T-helper 1 cell treated with Interleukin-12 subunit alpha and Interleukin-12 subunit beta and Interleukin-4 antibody, amounts not matched to agents 30 μg/mL and 1 μg/mL, for 36 hours (primary cell): ENCODE measurements at regions not wholly inside any gene's neighbourhood (a gene's known extent, or its start where the extent isn't known, plus 50 kb on each side); places are given as distances from the start of the nearest gene placed in this dataset.
"Not testable (repeated sequence)": the region's sequence is repeated elsewhere in the genome, so short reads cannot be mapped to it uniquely, and the experiment has no call there.

ENCODE experiments used
- H3K27ac Mint-ChIP-seq: one replicate; pipeline ENCODE4 v1.8.0; 2021; ENCODE audit warnings: mild to moderate bottlenecking, mixed read lengths
- H3K27me3 Mint-ChIP-seq: one replicate; pipeline ENCODE4 v1.8.0; 2021; ENCODE audit warnings: low read depth, mixed read lengths
- H3K36me3 Mint-ChIP-seq: one replicate; pipeline ENCODE4 v1.8.0; 2021; ENCODE audit warnings: low read depth, mixed read lengths
- H3K4me1 Mint-ChIP-seq: one replicate; pipeline ENCODE4 v1.8.0; 2021; ENCODE audit warnings: low read depth, mixed read lengths
- H3K4me3 Mint-ChIP-seq: one replicate; pipeline ENCODE4 v1.8.0; 2021; ENCODE audit warnings: mild to moderate bottlenecking, moderate library complexity, mixed read lengths
- H3K9me3 Mint-ChIP-seq: one replicate; pipeline ENCODE4 v1.8.0; 2021; ENCODE audit warnings: mixed read lengths

DNA sequence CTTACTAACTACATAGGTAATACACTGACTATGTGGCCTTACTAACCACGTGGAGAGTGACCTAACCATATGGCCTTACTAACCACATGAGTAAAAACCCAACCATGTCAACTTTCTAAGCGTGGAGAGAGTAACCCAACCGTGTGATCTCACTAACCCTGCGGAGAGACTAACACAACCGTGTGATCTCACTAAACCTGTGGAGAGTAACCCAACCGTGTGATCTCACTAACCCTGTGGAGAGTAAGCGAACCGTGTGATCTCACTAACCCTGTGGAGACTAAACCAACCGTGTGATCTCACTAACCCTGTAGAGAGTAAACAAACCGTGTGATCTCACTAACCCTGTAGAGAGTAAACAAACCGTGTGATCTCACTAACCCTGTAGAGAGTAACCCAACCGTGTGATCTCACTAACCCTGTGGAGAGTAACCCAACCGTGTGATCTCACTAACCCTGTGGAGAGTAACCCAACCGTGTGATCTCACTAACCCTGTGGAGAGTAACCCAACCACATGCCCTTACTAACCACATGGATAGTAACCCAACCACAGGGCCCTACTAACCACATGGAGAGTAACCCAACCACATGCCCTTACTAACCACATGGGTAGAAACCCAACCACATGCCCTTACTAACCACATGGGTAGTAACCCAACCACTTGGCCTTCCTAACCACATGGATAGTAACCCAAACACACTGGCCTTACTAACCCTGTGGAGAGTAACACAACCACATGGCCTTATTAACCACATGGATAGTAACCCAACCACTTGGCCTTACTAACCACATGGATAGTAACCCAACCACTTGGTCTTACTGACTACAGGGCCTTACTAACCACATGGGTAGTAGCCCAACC is 112.6 kb downstream of the DRD1 start:
- not testable (repeated sequence) for H3K27ac Mint-ChIP-seq, H3K4me3 Mint-ChIP-seq, H3K27me3 Mint-ChIP-seq, H3K36me3 Mint-ChIP-seq, H3K9me3 Mint-ChIP-seq, H3K4me1 Mint-ChIP-seq

DNA sequence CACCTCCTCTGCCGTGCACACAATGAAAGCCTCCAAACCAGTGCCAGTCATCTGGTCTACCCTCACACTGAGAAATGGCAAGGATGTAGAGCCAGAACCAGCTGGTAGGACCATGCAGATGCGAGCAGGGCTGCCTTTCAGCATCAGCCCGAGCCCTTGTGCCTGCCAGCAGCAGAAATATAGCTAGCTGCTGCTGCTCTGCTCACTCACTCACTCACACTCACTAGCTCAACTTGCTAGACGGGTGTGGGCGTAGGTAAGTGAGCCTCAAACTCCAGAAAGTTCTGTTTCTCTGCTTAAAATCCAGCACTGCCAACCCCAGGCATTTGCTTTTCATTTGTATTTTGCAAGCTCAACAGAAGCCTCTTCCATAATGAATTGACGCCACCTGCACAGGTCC is 114.0 kb downstream of the DRD1 start:
- H3K4me3 Mint-ChIP-seq: no peak overlapping the region
- no peaks in the 10 kb centered on the region for H3K4me1 Mint-ChIP-seq
- H3K27me3 Mint-ChIP-seq: no peaks in the 10 kb centered on the region
- no peaks in the 10 kb centered on the region for H3K36me3 Mint-ChIP-seq
- peaks cover 3% of the 10 kb centered on the region for H3K9me3 Mint-ChIP-seq
- H3K27ac Mint-ChIP-seq: no peak overlapping the region

DNA sequence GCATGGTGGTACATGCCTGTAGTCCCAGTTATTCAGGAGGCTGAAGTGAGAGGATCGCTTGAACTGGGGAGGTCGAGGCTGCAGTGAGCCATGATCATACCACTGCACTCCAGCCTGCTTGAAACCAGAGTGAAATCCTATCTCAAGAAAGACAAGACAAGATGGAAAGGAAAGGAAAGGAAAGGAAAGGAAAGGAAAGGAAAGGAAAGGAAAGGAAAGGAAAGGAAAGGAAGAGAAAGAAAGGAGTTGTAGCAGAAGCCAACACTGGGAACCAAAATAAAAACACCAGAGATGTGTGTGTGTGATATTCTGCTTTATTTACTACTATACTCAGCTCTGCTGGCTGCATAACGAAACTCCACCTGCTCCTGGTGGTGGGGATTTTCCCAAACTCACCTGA is 115.3 kb downstream of the DRD1 start:
- Mint-ChIP-seq H3K4me1 (no peaks in the 10 kb centered on the region), H3K36me3 (no peaks in the 10 kb centered on the region), H3K9me3 (peaks cover 3% of the 10 kb centered on the region), H3K27ac (no peak overlapping the region), H3K4me3 (no peak overlapping the region), H3K27me3 (no peaks in the 10 kb centered on the region)

DNA sequence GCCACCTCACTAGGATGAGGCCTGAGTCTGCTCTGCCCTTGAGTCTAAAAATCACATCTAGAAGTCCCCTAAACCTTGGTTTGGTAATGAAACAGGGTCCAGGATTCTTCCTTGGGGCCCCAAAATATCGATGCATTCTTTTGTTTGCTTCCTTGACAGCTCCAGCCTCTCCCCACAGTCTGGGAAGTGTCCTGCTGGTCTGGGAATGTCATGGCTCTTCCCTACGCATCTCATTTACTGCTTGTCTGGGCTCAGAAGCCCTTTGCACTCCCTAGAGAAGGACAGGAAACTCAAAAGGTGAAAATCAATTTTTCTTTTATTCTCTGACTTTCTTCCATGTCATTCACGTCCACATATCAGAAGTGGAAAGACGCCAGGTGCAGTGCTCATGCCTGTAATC is 115.8 kb downstream of the DRD1 start:
- no peak overlapping the region for H3K27ac Mint-ChIP-seq
- H3K4me3 Mint-ChIP-seq: no peak overlapping the region
- no peaks in the 10 kb centered on the region for H3K4me1 Mint-ChIP-seq
- H3K27me3 Mint-ChIP-seq: no peaks in the 10 kb centered on the region
- H3K9me3 Mint-ChIP-seq: peaks cover 3% of the 10 kb centered on the region
- no peaks in the 10 kb centered on the region for H3K36me3 Mint-ChIP-seq

DNA sequence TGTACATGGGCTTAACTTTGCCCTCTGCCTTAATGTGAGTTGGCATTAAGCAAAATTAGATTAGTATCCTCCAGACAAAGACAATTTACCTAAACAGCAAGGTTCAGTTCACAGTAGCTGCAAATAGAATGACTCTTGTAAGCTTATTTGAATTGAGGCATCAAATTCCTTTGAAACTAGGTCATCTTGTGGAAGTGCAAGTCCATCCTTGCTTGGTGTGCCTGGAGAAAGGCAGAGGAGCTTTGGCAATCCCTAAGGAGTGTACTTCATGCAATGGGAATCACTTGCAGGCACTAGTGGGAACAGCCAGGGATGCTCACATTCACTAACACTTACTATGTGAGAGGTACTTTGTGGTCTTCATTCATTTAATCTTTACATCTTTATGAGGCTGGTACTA is 118.3 kb downstream of the DRD1 start:
- H3K4me3 Mint-ChIP-seq: no peak overlapping the region
- H3K27ac Mint-ChIP-seq: no peak overlapping the region

DNA sequence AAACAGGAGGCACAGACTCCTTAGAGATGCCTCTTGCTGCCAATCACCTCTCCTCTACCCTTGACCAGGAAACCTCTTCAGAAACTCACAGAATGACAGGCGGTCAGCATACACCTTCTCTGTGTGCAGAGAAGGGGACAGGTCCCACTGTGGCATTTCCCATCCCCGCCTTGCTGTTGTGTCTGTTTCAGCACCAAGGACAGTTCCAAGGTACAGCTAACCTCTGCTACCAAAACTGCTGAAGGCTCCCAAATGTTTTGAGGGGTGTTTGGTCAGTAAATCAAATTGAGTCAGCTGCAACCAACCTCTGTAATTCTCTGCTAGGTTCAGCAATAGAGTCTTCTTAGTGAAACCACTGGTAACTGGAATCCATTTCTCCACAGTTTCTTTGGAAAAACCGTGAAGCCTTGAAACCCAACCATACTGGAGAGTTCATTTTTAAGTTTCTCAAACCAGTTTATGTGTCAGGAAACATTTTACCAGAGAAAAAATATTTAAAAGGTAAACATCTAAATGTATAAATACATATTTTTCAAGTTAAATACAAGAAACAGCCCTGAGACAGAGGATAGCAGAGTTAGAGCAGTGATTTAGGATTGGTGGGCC is 122.0 kb downstream of the DRD1 start:
- H3K27ac Mint-ChIP-seq: no peak overlapping the region
- H3K36me3 Mint-ChIP-seq: no peaks in the 10 kb centered on the region
- no peak overlapping the region for H3K4me3 Mint-ChIP-seq
- H3K9me3 Mint-ChIP-seq: no peaks in the 10 kb centered on the region
- H3K4me1 Mint-ChIP-seq: no peaks in the 10 kb centered on the region
- H3K27me3 Mint-ChIP-seq: no peaks in the 10 kb centered on the region

More for the DNA sequence above, 118.3 kb downstream of the DRD1 start:
- no peaks in the 10 kb centered on the region for H3K27me3 Mint-ChIP-seq
- no peaks in the 10 kb centered on the region for H3K9me3 Mint-ChIP-seq
- H3K36me3 Mint-ChIP-seq: no peaks in the 10 kb centered on the region
- H3K4me1 Mint-ChIP-seq: no peaks in the 10 kb centered on the region

DNA sequence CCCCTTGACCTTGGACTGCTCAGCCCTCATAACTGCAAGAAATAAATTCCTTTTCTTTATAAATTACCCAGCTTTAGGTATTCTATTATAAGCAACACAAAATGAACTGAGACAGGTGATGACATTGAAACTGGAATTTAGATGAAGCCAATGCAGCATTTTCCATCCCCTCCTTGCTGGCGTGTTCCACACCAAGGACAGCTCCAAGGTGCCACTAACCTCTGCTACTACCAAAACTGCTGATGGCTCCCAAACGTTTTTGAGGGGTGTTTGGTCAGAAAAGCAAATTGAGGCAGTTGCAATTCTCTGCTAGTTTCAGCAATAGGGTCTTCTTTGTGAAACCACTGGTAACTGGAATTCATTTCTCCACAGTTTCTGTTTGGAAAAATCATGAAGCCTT is 124.8 kb downstream of the DRD1 start:
- Mint-ChIP-seq H3K4me3 (no peak overlapping the region), H3K27ac (no peak overlapping the region), H3K36me3 (no peaks in the 10 kb centered on the region), H3K9me3 (no peaks in the 10 kb centered on the region), H3K4me1 (no peaks in the 10 kb centered on the region), H3K27me3 (no peaks in the 10 kb centered on the region)

DNA sequence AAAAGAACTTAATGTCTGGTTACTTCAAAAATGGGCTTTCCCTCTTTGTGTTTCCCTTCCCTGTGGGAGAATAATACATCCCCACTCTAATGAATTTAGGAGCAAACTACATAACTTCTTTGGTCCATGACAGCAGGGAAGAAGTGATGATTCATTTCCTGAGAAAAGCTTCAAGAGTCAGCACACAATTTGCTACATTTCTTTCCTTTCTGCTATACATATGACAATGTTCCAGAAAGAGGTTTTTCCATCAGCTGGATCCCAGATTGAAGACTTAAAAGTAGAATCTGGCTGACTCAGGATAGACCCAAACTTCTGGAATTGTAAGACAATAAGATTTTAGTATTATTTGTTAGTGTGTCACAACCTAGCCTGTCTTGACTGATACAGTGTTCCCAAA is 126.1 kb downstream of the DRD1 start:
- no peaks in the 10 kb centered on the region for H3K9me3 Mint-ChIP-seq

DNA sequence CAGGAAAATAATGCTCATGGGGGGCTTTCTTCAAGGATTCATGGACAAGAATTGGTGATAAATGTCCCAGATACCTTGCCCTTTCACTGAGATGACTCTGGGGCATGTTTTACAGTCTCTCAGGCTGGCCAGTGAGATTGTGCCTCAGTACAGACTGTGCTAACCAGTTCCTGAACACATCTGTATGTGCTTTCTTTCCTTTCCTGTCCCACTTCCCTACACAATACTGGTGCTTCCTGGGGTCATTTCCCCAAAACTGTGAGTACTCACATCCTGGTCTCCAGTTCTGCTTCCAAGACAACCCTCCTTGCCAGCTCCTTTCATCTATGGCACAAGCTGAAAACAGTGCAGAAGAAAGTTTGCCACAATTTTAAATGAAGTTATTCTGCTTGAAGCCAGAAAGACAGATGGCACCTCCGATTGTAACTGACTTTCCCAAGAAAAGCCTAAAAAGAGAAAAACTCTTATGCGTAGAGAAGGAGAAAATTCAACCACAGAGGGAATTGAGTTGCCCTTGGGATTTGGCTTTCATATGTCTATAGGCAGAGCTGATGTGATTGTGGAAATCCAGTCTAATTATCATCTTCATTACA is 134.7 kb downstream of the DRD1 start:
- Mint-ChIP-seq H3K36me3 (no peaks in the 10 kb centered on the region), H3K27me3 (no peaks in the 10 kb centered on the region)

More for the DNA sequence above, 126.1 kb downstream of the DRD1 start:
- Mint-ChIP-seq H3K27ac (no peak overlapping the region), H3K4me1 (no peaks in the 10 kb centered on the region), H3K4me3 (no peak overlapping the region), H3K27me3 (no peaks in the 10 kb centered on the region), H3K36me3 (no peaks in the 10 kb centered on the region)

DNA sequence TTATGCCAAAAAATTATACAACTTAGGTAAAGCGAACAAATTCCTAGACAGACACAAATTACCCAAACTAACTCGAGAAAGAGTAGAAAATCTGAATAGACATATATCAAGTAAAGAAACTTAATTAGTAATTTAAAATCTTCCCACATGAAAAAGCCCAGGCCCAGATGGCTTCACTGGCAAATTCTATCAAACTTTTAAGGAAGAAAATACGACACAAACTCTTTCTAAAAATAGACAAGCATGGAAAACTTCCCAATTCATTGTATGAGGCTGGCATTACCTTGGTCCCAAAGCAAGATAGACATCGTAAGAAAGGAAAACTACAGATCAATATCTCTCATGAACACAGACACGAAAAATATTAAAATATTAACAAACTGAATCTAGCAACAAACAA is 135.3 kb downstream of the DRD1 start:
- no peak overlapping the region for H3K4me3 Mint-ChIP-seq
- no peaks in the 10 kb centered on the region for H3K9me3 Mint-ChIP-seq
- H3K4me1 Mint-ChIP-seq: no peaks in the 10 kb centered on the region
- no peaks in the 10 kb centered on the region for H3K27me3 Mint-ChIP-seq
- H3K36me3 Mint-ChIP-seq: no peaks in the 10 kb centered on the region
- H3K27ac Mint-ChIP-seq: no peak overlapping the region

More for the DNA sequence above, 134.7 kb downstream of the DRD1 start:
- Mint-ChIP-seq H3K9me3 (no peaks in the 10 kb centered on the region), H3K27ac (no peak overlapping the region), H3K4me3 (no peak overlapping the region), H3K4me1 (no peaks in the 10 kb centered on the region)

DNA sequence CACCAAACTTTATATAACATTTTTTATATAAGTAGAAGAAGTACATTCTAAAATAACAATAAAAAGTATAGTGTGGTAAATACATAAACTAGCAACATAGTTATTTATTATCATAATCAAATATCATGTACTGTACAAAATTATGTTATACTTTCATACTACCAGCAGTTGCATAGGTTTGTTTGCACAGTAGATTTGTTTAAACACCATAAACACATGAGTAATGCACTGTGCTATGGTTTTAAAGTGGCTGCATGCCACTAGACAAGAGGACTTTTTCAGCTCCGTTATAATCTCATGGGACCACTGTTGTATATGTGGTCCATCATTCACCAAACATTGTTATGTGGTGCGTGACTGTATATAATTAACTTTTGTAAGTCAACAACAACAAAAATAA is 137.6 kb downstream of the DRD1 start:
- no peaks in the 10 kb centered on the region for H3K36me3 Mint-ChIP-seq

DNA sequence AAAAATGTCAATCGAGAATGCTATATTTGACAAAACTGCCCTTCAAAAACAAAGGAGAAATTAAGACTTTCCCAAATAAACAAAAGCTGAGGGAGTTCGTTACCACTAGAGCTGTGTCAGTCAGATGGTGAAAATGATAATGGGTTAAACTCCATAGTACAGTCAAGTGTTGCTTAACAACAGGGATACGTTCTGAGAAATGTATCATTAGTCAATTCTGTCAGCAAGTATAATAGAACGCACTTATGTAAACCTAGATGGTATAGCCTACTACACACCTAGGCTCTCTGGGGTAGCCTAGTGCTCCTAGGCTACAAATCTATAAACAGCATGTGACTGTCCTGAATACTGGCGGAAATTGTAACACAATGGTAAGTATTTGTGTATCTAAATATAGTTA is 138.7 kb downstream of the DRD1 start:
- Mint-ChIP-seq H3K4me3 (no peak overlapping the region), H3K9me3 (no peaks in the 10 kb centered on the region), H3K27ac (no peak overlapping the region), H3K36me3 (no peaks in the 10 kb centered on the region), H3K27me3 (no peaks in the 10 kb centered on the region), H3K4me1 (no peaks in the 10 kb centered on the region)

More for the DNA sequence above, 137.6 kb downstream of the DRD1 start:
- Mint-ChIP-seq H3K9me3 (no peaks in the 10 kb centered on the region), H3K27ac (no peak overlapping the region), H3K4me3 (no peak overlapping the region), H3K4me1 (no peaks in the 10 kb centered on the region), H3K27me3 (no peaks in the 10 kb centered on the region)

DNA sequence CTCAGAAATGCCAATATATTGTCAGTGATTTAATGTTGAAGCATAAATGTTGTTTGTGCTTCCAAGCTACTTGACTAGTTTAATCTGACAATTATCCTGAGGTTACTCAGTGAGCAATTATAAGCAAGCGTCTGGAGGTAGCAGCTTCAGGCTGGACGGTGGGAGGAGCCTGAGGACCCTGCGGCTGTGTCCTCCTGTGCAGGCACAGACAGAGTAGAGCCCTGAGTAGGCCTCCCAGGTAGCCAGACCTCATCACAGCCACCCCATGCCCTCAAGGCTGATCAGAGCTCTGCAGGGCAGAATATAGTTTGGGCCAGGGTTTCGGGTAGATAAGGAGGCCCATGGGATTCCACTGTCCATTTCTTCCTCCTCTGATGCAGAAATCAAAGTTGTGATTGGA is 153.6 kb downstream of the DRD1 start:
- no peak overlapping the region for H3K27ac Mint-ChIP-seq
- no peak overlapping the region for H3K4me3 Mint-ChIP-seq
- H3K4me1 Mint-ChIP-seq: no peaks in the 10 kb centered on the region
- no peaks in the 10 kb centered on the region for H3K36me3 Mint-ChIP-seq
- H3K9me3 Mint-ChIP-seq: no peaks in the 10 kb centered on the region
- H3K27me3 Mint-ChIP-seq: peaks cover 3% of the 10 kb centered on the region

DNA sequence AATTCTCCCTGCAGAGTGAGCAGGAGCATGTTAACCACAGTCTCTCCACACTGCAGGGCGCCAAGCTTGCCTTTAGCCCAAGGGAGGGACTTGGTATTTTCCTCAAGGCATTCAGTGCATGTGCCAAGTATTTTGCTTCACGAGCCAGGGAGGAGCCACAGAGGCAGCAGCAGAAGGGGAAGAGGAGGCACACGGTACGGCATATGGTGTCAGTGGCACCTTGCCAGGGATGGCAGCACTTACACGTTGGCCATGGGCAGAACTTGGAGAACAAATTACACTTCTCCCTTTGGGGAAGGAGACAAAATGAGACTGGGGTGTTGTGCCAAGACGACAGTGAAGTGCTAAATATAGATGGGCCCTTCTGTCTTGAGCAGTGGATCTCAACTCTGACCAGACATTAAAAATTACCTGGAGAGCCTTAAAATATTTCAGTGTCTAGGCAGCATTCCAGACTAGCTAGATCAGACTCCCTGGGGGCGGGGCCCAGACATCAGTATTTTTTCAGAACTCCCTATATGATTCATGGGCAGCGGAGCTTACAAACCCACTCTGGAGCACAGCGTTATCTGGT is 155.8 kb downstream of the DRD1 start:
- no peak overlapping the region for H3K27ac Mint-ChIP-seq
- no peaks in the 10 kb centered on the region for H3K4me1 Mint-ChIP-seq
- no peaks in the 10 kb centered on the region for H3K27me3 Mint-ChIP-seq
- H3K4me3 Mint-ChIP-seq: no peak overlapping the region
- no peaks in the 10 kb centered on the region for H3K36me3 Mint-ChIP-seq
- no peaks in the 10 kb centered on the region for H3K9me3 Mint-ChIP-seq

DNA sequence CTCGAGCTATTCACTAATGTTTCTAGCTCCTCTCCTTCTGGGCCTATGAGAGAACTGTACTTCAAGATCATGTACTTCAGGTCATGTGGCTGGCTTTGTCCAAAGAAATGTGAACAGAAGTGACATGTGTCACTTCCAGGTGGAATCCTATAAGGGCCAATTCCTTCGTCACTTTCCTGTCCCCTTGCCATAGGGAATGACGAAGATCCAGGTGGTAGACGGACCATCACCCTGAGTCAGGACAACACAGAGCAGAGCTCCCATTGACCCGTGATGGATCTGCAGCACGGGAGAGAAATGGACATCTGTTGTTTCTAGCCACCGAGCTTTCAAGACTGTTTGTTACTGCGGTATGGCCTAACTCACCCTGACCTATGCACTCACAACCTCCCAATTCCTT is 157.0 kb downstream of the DRD1 start:
- Mint-ChIP-seq H3K4me3 (no peak overlapping the region), H3K27ac (no peak overlapping the region)

More for the DNA sequence above, 157.0 kb downstream of the DRD1 start:
- no peaks in the 10 kb centered on the region for H3K9me3 Mint-ChIP-seq
- H3K4me1 Mint-ChIP-seq: no peaks in the 10 kb centered on the region
- no peaks in the 10 kb centered on the region for H3K27me3 Mint-ChIP-seq
- H3K36me3 Mint-ChIP-seq: no peaks in the 10 kb centered on the region
